ENCODE measurements at regions not wholly inside any gene's neighbourhood (a gene's known extent, or its start where the extent isn't known, plus 50 kb on each side); places are given as distances from the start of the nearest gene placed in this dataset.
"Not testable (repeated sequence)": the region's sequence is repeated elsewhere in the genome, so short reads cannot be mapped to it uniquely, and the experiment has no call there.

DNA sequence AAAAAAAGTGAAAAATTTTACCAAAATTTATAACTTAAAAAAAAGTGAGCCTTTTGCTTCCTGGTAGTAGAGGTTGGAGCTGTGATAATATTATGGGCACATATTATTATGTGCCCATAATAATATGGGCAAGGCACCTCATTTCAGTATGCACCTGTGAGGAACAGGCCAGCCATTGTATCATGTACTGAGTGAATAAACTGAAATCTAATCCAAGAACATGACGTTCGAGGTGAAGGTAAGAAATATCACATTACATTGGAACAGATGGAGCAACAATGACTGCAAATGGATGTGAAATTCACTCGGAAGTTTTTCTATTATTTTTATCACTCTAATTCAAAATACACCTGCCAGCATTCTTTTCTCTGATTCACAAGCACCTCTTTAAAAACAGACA, 216.0 kb downstream of the KLF6 start:
- no peak for TF ChIP-seq CTCF (IDR thresholded peaks at IDR 0.05; ENCODE audit: low read depth, low read length, missing control alignments)
- DNase-seq (ENCODE audit: extremely low read depth, low read depth) = no peak

DNA sequence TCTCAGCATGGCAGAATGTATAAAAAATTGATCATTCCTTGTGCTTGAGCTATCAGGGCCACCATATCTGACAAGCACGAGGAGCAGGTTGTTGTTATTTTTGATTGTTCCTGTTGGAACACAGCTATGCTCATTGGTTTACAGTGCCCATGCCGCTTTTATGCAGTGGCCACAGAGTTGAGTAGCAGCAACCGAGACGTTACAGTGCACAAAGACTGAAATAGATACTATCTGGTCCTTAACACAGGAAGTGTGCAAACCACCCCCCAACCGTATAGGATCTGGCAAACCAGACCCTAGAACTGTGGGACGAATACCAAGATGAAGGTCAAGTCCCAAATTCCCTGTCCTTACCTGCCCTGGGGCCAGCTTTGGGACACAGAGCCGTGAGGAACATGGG, 216.6 kb downstream of the KLF6 start:
- no peak for TF ChIP-seq CTCF (IDR thresholded peaks at IDR 0.05; ENCODE audit: low read depth, low read length, missing control alignments)
- DNase-seq (ENCODE audit: extremely low read depth, low read depth) = no peak
- H3K4me3 ChIP-seq (replicated peaks; ENCODE audit: low read depth, low read length) = no peak overlapping the region

More for the DNA sequence above, 216.0 kb downstream of the KLF6 start:
- no peak overlapping the region for H3K4me3 ChIP-seq (replicated peaks; ENCODE audit: low read depth, low read length)

- no peak overlapping the region for H3K4me3 ChIP-seq (replicated peaks; ENCODE audit: low read depth, low read length)
- no peak for TF ChIP-seq CTCF (IDR thresholded peaks at IDR 0.05; ENCODE audit: low read depth, low read length, missing control alignments)
- no peak for DNase-seq (ENCODE audit: extremely low read depth, low read depth)
Measured at GRCh38 chr10:3567291-3567963, 217.6 kb downstream of the KLF6 start.

DNA sequence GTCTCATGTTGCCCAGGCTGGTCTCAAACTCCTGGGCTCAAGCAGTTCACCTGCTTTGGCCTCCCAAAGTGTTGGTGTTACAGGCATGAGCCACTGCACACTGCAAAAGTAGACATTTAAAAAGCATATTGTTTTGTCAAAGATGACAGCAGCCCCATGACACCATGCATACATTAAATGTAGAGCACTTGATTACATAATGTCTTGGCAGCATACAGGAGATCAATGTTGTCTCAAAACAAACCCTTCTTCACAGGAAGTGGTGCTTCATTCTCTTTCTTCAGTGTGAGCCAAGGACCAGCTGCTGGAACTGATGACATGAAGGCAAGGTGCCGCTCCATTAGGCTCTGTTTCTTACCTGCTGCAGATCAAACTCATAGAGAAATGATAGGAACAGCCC, 218.4 kb downstream of the KLF6 start:
- H3K4me3 ChIP-seq (replicated peaks; ENCODE audit: low read depth, low read length) = no peak overlapping the region
- TF ChIP-seq CTCF (IDR thresholded peaks at IDR 0.05; ENCODE audit: low read depth, low read length, missing control alignments) = no peak
- DNase-seq (ENCODE audit: extremely low read depth, low read depth) = no peak

DNA sequence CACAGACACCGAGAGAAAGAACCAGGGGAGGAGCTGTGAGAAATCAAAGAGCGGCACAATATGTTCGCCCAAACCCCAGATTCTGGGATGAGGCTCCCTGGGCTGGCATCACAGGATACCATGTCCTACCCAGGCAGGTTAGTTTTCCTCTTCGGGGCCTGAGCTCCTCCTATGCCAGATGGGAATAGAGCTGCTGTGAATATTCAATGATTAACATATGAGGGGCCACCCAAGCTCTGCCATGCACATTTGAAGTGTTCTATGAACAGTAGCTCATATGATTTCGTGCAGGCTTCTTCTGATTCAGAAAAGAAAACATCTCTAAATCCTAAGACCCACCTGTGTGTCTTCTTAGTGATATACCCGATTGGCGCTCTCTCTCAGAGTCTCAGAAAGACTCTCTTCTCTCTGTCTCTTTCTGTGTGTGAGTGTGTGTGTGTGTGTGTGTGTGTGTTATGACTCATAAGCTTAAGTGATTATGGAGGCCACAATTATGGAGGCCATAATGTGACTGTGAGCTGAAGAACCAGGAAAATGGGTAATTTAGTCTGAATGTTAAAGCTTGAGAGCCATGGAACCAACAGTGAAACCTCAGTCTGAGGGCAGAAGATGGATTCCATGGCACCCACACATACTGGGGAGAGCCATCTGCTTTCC, 220.5 kb downstream of the KLF6 start:
- DNase-seq (ENCODE audit: extremely low read depth, low read depth) = no peak
- no peak for TF ChIP-seq CTCF (IDR thresholded peaks at IDR 0.05; ENCODE audit: low read depth, low read length, missing control alignments)
- no peak overlapping the region for H3K4me3 ChIP-seq (replicated peaks; ENCODE audit: low read depth, low read length)

DNA sequence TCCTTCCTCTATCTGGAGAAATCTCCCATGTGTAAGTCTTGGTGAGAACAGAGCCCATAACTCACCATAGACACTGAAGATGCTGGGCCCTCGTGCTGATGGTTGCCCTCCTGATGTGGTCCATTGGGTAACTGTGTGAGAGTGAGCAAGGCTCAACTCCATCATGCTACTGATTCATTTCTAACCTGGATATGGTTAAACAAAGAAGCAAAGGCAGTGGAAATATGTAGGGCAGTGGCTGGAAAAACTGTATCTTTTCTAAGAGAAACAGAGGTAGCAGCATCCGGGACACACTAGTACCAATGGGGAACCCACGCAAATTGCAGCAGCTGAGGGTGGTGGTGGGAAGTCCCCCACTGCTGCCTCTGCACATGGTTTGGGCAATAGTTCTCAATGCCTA, 221.7 kb downstream of the KLF6 start:
- TF ChIP-seq CTCF (IDR thresholded peaks at IDR 0.05; ENCODE audit: low read depth, low read length, missing control alignments) = no peak
- no peak overlapping the region for H3K4me3 ChIP-seq (replicated peaks; ENCODE audit: low read depth, low read length)
- no peak for DNase-seq (ENCODE audit: extremely low read depth, low read depth)

- H3K4me3 ChIP-seq (replicated peaks; ENCODE audit: low read depth, low read length); DNase-seq (ENCODE audit: extremely low read depth, low read depth): not testable (repeated sequence)
Measured at GRCh38 chr10:3560628-3561027, 224.4 kb downstream of the KLF6 start.
